ENCODE measurements at regions not wholly inside any gene's neighbourhood (a gene's known extent, or its start where the extent isn't known, plus 50 kb on each side); places are given as distances from the start of the nearest gene placed in this dataset.

GRCh38 chr5:160921423-160922285 lies 69.6 kb upstream of the ATP10B start:
- no peak for TF ChIP-seq POLR2AphosphoS5 (IDR thresholded peaks at IDR 0.05)
- TF ChIP-seq CTCF (IDR thresholded peaks at IDR 0.05), result no peak
